ENCODE measurements at regions not wholly inside any gene's neighbourhood (a gene's known extent, or its start where the extent isn't known, plus 50 kb on each side); places are given as distances from the start of the nearest gene placed in this dataset.

- H2BK5ac ChIP-seq (ENCODE audit: insufficient read length, low read length) = no peak overlapping the region
- H2AK5ac ChIP-seq (ENCODE audit: insufficient read length, low read length) = no peak overlapping the region
- H3K14ac ChIP-seq (ENCODE audit: insufficient read depth, low read length) = no peak overlapping the region
- Mint-ChIP-seq H3K4me1 (0 out of 4 replicates have a peak, but pooled peaks cover 0 to 3% of the 10 kb centered on the region in 2 experiments), H3K9me3 (no peaks in the 10 kb centered on the region), H3K36me3 (ENCODE audit: insufficient read depth in 1 of 3, low read depth in 3 of 3) (no peaks in the 10 kb centered on the region), H3K4me3 (no peak overlapping the region), H3K27ac (no peak overlapping the region; a peak in 1 of 7 replicates), H3K27me3 (ENCODE audit: low read depth) (no peaks in the 10 kb centered on the region)
- H3K23ac ChIP-seq (ENCODE audit: insufficient read length, low read depth, low read length) = no peak overlapping the region
- no peak overlapping the region for H2BK120ac ChIP-seq (ENCODE audit: low read depth, low read length, poor library complexity, severe bottlenecking)
- H3T11ph ChIP-seq (ENCODE audit: low read length) = no peak overlapping the region
- no peak overlapping the region for H2BK20ac ChIP-seq (ENCODE audit: low read depth, low read length, poor library complexity, severe bottlenecking)
- DNase-seq = no peak
- H3K9me3 ChIP-seq (ENCODE audit: control insufficient read depth, low read depth, low read length) = no peaks in the 10 kb centered on the region
- H3K79me2 ChIP-seq (ENCODE audit: insufficient read depth, low read length) = no peaks in the 10 kb centered on the region
- H3K56ac ChIP-seq (ENCODE audit: insufficient read length, low read depth, low read length) = no peak overlapping the region
- H3K23me2 ChIP-seq (ENCODE audit: insufficient read length, low read depth, low read length, poor library complexity, severe bottlenecking) = no peaks in the 10 kb centered on the region
- no peaks in the 10 kb centered on the region for H3K4me1 ChIP-seq (ENCODE audit: insufficient read depth, low read length)
- H3K27ac ChIP-seq (ENCODE audit: insufficient read length, low read depth, low read length) = no peak overlapping the region
- no peak overlapping the region for H2BK12ac ChIP-seq (ENCODE audit: insufficient read length, low read depth, low read length)
- H4K5ac ChIP-seq (ENCODE audit: insufficient read length, low read depth, low read length) = no peak overlapping the region
- no peak overlapping the region for H4K91ac ChIP-seq (ENCODE audit: insufficient read length, low read depth, low read length)
- H3K79me1 ChIP-seq (ENCODE audit: insufficient read depth, low read depth, low read length, poor library complexity, severe bottlenecking) = no peaks in the 10 kb centered on the region
- no peak overlapping the region for H2AFZ ChIP-seq (ENCODE audit: low read length)
- H3K4me2 ChIP-seq (ENCODE audit: insufficient read depth, insufficient read length, low read length) = no peak overlapping the region
- H3K18ac ChIP-seq (ENCODE audit: insufficient read length, low read depth, low read length) = no peak overlapping the region
- TF ChIP-seq, protein P1, sequence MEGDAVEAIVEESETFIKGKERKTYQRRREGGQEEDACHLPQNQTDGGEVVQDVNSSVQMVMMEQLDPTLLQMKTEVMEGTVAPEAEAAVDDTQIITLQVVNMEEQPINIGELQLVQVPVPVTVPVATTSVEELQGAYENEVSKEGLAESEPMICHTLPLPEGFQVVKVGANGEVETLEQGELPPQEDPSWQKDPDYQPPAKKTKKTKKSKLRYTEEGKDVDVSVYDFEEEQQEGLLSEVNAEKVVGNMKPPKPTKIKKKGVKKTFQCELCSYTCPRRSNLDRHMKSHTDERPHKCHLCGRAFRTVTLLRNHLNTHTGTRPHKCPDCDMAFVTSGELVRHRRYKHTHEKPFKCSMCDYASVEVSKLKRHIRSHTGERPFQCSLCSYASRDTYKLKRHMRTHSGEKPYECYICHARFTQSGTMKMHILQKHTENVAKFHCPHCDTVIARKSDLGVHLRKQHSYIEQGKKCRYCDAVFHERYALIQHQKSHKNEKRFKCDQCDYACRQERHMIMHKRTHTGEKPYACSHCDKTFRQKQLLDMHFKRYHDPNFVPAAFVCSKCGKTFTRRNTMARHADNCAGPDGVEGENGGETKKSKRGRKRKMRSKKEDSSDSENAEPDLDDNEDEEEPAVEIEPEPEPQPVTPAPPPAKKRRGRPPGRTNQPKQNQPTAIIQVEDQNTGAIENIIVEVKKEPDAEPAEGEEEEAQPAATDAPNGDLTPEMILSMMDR (conservative IDR thresholded peaks at IDR 0.05) = no peak
- H3K4ac ChIP-seq (ENCODE audit: low read depth, low read length) = no peak overlapping the region
- no peak overlapping the region for H4K8ac ChIP-seq (replicated peaks; ENCODE audit: insufficient read length, low read depth, low read length)
- no peaks in the 10 kb centered on the region for H3K27me3 ChIP-seq (ENCODE audit: insufficient read depth, low read length)
- no peaks in the 10 kb centered on the region for H4K20me1 ChIP-seq (ENCODE audit: control insufficient read depth, insufficient read depth, insufficient read length)
- H2BK15ac ChIP-seq (ENCODE audit: low read depth, low read length) = no peak overlapping the region
- WGBS (ENCODE audit: extremely low coverage, insufficient read length, low lambda C conversion rate) = no CpG with 5 or more reads among the region's 5 CpGs
- H3K9ac ChIP-seq (ENCODE audit: extremely low read depth, insufficient read length, low read length) = no peak overlapping the region
Observed at GRCh38 chr6:133016631-133017030, 202.3 kb downstream of the RPS12 start.
